Lower leg skin (tissue), 3 donors: ENCODE measurements at regions not wholly inside any gene's neighbourhood (a gene's known extent, or its start where the extent isn't known, plus 50 kb on each side); places are given as distances from the start of the nearest gene placed in this dataset.

Experiments used
- CTCF ChIP-seq, 3 donors: fragments of 450-650 bp; IDR thresholded peaks; one replicate each; pipeline ENCODE4 v1.5.1; 2016; ENCODE audit warnings: antibody characterized with exemption in 3 of 3, mild to moderate bottlenecking in 3 of 3, moderate library complexity in 2 of 3
- POLR2A ChIP-seq, 2 donors: fragments of 450-650 bp; IDR thresholded peaks; one replicate each; pipeline ENCODE4 v1.6.1; 2016 to 2017; ENCODE audit warnings: antibody characterized with exemption in 2 of 2, mild to moderate bottlenecking in 1 of 2, moderate library complexity in 1 of 2

GRCh38 chr9:118215549-118215948, 511.3 kb downstream of the TLR4 start:
- TF ChIP-seq CTCF (IDR thresholded peaks at IDR 0.05) (no peak), POLR2A (IDR thresholded peaks at IDR 0.05) (no peak)
